IMR-90 (cell line): ENCODE measurements at regions not wholly inside any gene's neighbourhood (a gene's known extent, or its start where the extent isn't known, plus 50 kb on each side); places are given as distances from the start of the nearest gene placed in this dataset.
"Not testable (repeated sequence)": the region's sequence is repeated elsewhere in the genome, so short reads cannot be mapped to it uniquely, and the experiment has no call there.

Experiments
- ATAC-seq: fragments of 200-7000 bp; cut with Tn5 transposase; 2 replicates; pipeline ENCODE4 v1.9.1; 2020; ENCODE audit warnings: low read depth, mild to moderate bottlenecking, moderate library complexity
- BruUV-seq: library from RNA; stranded (reverse); fragments of 400-500 nt; replicated peaks from 2 replicates; lab custom pipeline; 2021; lab: Mats Ljungman, UMichigan
- CTCF ChIA-PET: fragments of 300-600 bp; formaldehyde crosslinking; extraction: SDS; loops from one replicate; lab custom pipeline; 2021; ENCODE audit warnings: antibody characterized with exemption; lab: Yijun Ruan, JAX
- POLR2A ChIA-PET: fragments of 300-600 bp; sonication (Branson Sonifier 250); formaldehyde crosslinking; loops from one replicate; lab custom pipeline; 2022; ENCODE audit warnings: antibody characterized with exemption; ENCODE audit not compliant: unreplicated experiment; lab: Charles Lee
- DNase-seq: peaks from one replicate; pipeline ENCODE4 v3.0.0; 2013
- H2AFZ ChIP-seq: replicated peaks from 2 replicates; pipeline ENCODE3; 2013; ENCODE audit warnings: low read length, mild to moderate bottlenecking; ENCODE audit not compliant: poor library complexity
- H2AK5ac ChIP-seq: 2 replicates; pipeline ENCODE4 v1.6.1; 2013; ENCODE audit warnings: low read depth, low read length, inconsistent platforms
- H2AK9ac ChIP-seq: replicated peaks from 2 replicates; pipeline ENCODE3; 2013; ENCODE audit warnings: mild to moderate bottlenecking, low read depth, low read length, moderate library complexity; ENCODE audit not compliant: poor library complexity
- H2BK120ac ChIP-seq: 2 replicates; pipeline ENCODE4 v1.6.1; 2013; ENCODE audit warnings: low read depth, low read length, inconsistent platforms
- H2BK15ac ChIP-seq: 3 replicates; pipeline ENCODE4 v1.6.1; 2013; ENCODE audit warnings: low read depth, low read length, inconsistent platforms
- H2BK20ac ChIP-seq: 2 replicates; pipeline ENCODE4 v1.6.1; 2013; ENCODE audit warnings: low read depth, mild to moderate bottlenecking, inconsistent platforms, low read length, moderate library complexity
- H2BK5ac ChIP-seq: 2 replicates; pipeline ENCODE4 v1.6.1; 2013; ENCODE audit warnings: mild to moderate bottlenecking, low read depth, low read length, inconsistent platforms; ENCODE audit not compliant: poor library complexity, severe bottlenecking
- H3K14ac ChIP-seq: replicated peaks from 2 replicates; pipeline ENCODE4 v1.6.1; 2013; ENCODE audit warnings: low read depth, low read length, inconsistent platforms
- H3K18ac ChIP-seq: 2 replicates; pipeline ENCODE4 v1.6.1; 2013; ENCODE audit warnings: low read depth, low read length, control low read depth
- H3K23ac ChIP-seq: 2 replicates; pipeline ENCODE4 v1.6.1; 2013; ENCODE audit warnings: low read depth, low read length, inconsistent platforms
- H3K27ac ChIP-seq: 2 replicates; pipeline ENCODE4 v1.5.1; 2013; ENCODE audit warnings: mild to moderate bottlenecking, control low read depth, low read length; ENCODE audit not compliant: insufficient read depth
- H3K27me3 ChIP-seq: 2 replicates; pipeline ENCODE4 v1.6.1; 2013; ENCODE audit warnings: low read length; ENCODE audit not compliant: control insufficient read depth, insufficient read depth
- H3K36me3 ChIP-seq: 2 replicates; pipeline ENCODE4 v1.6.1; 2013; ENCODE audit warnings: low read length, mixed read lengths; ENCODE audit not compliant: control insufficient read depth, insufficient read depth
- H3K4ac ChIP-seq: 2 replicates; pipeline ENCODE4 v1.6.1; 2013; ENCODE audit warnings: low read depth, low read length, inconsistent platforms
- H3K4me1 ChIP-seq: 2 replicates; pipeline ENCODE4 v1.6.1; 2013; ENCODE audit warnings: low read length, mixed read lengths; ENCODE audit not compliant: control insufficient read depth, insufficient read depth
- H3K4me2 ChIP-seq: 2 replicates; pipeline ENCODE4 v1.6.1; 2013; ENCODE audit warnings: low read depth, mild to moderate bottlenecking, control low read depth, low read length, moderate library complexity
- H3K4me3 ChIP-seq: 2 replicates; pipeline ENCODE4 v1.5.1; 2013; ENCODE audit warnings: low read depth, mild to moderate bottlenecking, control low read depth, low read length, moderate library complexity; ENCODE audit not compliant: insufficient read depth
- H3K56ac ChIP-seq: 2 replicates; pipeline ENCODE4 v1.6.1; 2013; ENCODE audit warnings: low read length, inconsistent platforms; ENCODE audit not compliant: insufficient read depth; ENCODE audit errors: extremely low read depth
- H3K79me1 ChIP-seq, 2 experiments: 2 replicates each; pipeline ENCODE4 v1.6.1; 2013; ENCODE audit warnings: low read length in 2 of 2, inconsistent platforms in 1 of 2, low read depth in 1 of 2
- H3K9ac ChIP-seq: 2 replicates; pipeline ENCODE4 v1.6.1; 2013; ENCODE audit warnings: low read depth, low read length, control low read depth
- H3K9me1 ChIP-seq: 2 replicates; pipeline ENCODE4 v1.6.1; 2013; ENCODE audit warnings: low read length, inconsistent platforms; ENCODE audit not compliant: insufficient read depth
- H3K9me3 ChIP-seq: 2 replicates; pipeline ENCODE4 v1.6.1; 2013; ENCODE audit warnings: low read length; ENCODE audit not compliant: control insufficient read depth, insufficient read depth
- H4K20me1 ChIP-seq: 2 replicates; pipeline ENCODE4 v1.6.1; 2013; ENCODE audit warnings: low read length, inconsistent platforms; ENCODE audit not compliant: insufficient read depth
- H4K5ac ChIP-seq: 2 replicates; pipeline ENCODE4 v1.6.1; 2013; ENCODE audit warnings: mild to moderate bottlenecking, low read depth, low read length, control low read depth
- H4K8ac ChIP-seq, 2 experiments: 2 replicates each; pipeline ENCODE4 v1.6.1; 2013; ENCODE audit warnings: low read depth in 2 of 2, low read length in 2 of 2, control low read depth in 1 of 2, inconsistent platforms in 1 of 2
- H4K91ac ChIP-seq: 2 replicates; pipeline ENCODE4 v1.6.1; 2013; ENCODE audit warnings: low read depth, low read length, inconsistent platforms; ENCODE audit not compliant: insufficient read depth
- WGBS, 2 experiments: methylation state at CpG; one replicate each; pipeline versions ENCODE4 v1.1.5 to v1.1.7; 2013; ENCODE audit warnings: missing lambda C conversion rate in 2 of 2; ENCODE audit not compliant: insufficient read length in 1 of 2; ENCODE audit errors: extremely low coverage in 2 of 2; 5-methylcytosine and 5-hydroxymethylcytosine counted together
- dilution Hi-C: fragments of 300-500 bp; cut with HindIII; formaldehyde crosslinking; loops from one replicate; pipeline ENCODE4 v1.14.3; 2018; ENCODE audit warnings: low sequenced_read_pairs; ENCODE audit not compliant: unreplicated experiment
- in situ Hi-C: fragments of 300-500 bp; cut with MboI; formaldehyde crosslinking; loops from 3 replicates; pipeline ENCODE4 v1.14.3; 2019; ENCODE audit warnings: low sequenced_read_pairs, inconsistent platforms, mixed read lengths
- intact Hi-C: fragments of 100-400 bp; cut with micrococcal nuclease; formaldehyde crosslinking; loops from 2 replicates; pipeline ENCODE4 v1.10.0; 2022

DNA sequence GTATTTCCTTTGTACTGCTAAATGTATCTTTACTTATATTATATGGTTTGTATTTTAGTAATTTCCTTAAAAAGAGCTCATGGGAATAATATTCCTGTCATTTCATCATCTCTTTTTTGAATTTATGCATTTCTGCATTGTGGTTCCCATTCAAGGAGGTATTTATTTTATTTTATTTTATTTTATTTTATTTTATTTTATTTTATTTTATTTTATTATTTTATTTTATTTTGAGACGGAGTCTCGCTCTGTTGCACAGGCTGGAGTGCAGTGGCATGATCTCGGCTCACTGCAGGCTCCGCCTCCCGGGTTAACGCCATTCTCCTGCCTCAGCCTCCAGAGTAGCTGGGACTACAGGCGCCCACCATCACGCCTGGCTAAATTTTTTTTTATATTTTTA lies 371.2 kb downstream of the PDCD6IP start:
- H4K5ac ChIP-seq, H2AK9ac ChIP-seq, POLR2A ChIA-PET, H3K9ac ChIP-seq, dilution Hi-C loops, H2BK5ac ChIP-seq, BruUV-seq, ATAC-seq, DNase-seq, H4K91ac ChIP-seq, H4K8ac ChIP-seq, H3K4me3 ChIP-seq, H4K20me1 ChIP-seq, intact Hi-C loops, H3K4me1 ChIP-seq, H2BK120ac ChIP-seq, H3K18ac ChIP-seq, H3K36me3 ChIP-seq, H2AK5ac ChIP-seq, H2BK15ac ChIP-seq, H3K9me3 ChIP-seq, H3K27me3 ChIP-seq, in situ Hi-C loops, H2BK20ac ChIP-seq, H2AFZ ChIP-seq, H3K56ac ChIP-seq, H3K9me1 ChIP-seq, H3K79me1 ChIP-seq, H3K27ac ChIP-seq, H3K23ac ChIP-seq, H3K4me2 ChIP-seq, H3K14ac ChIP-seq, H3K4ac ChIP-seq: not testable (repeated sequence)
- CTCF ChIA-PET, result interaction anchor here (0.6 kb wide), 1 partner anchor 77 kb away, joined by 3 read pairs; no protein-coding TSS in a partner anchor
- no CpG with 5 or more reads among the region's 8 CpGs for WGBS, 2 experiments
